ENCODE measurements at regions not wholly inside any gene's neighbourhood (a gene's known extent, or its start where the extent isn't known, plus 50 kb on each side); places are given as distances from the start of the nearest gene placed in this dataset.
"Not testable (repeated sequence)": the region's sequence is repeated elsewhere in the genome, so short reads cannot be mapped to it uniquely, and the experiment has no call there.

GRCh38 chr20:22951966-22952365, 83.1 kb upstream of the SSTR4 start:
- DNase-seq (ENCODE audit: low read depth in 2 of 2), result no peak

DNA sequence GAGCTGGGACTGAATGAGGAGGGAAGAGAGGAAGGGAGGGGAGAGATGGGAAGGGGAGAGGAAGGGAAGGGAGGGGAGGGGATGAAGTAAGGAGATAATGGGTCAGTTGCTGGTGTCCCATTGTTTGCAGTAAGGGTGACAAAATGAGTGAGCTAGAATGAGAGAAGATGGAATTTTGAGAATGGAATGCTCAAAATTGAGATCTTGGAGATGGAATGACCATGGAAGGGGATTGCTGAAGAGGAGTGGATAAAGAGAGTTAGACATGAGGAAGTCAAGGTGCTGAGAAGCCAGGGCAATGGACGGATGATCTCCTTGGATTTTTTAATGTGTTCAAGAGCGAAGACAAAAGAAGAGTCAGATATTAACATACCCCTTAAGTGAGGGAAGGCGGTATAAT, 80.5 kb upstream of the SSTR4 start:
- no peak for DNase-seq (ENCODE audit: low read depth in 2 of 2)

- DNase-seq (ENCODE audit: low read depth in 2 of 2), result no peak
These were observed 76.7 kb upstream of the SSTR4 start for GRCh38 chr20:22958390-22958789.

- no peak for DNase-seq (ENCODE audit: low read depth in 2 of 2)
These were observed 72.3 kb upstream of the SSTR4 start for GRCh38 chr20:22962567-22963439.

GRCh38 chr20:22963581-22963980, 71.5 kb upstream of the SSTR4 start:
- DNase-seq (ENCODE audit: low read depth in 2 of 2), result no peak

GRCh38 chr20:22966787-22967464, 68.2 kb upstream of the SSTR4 start:
- DNase-seq (ENCODE audit: low read depth in 2 of 2), result no peak

DNA sequence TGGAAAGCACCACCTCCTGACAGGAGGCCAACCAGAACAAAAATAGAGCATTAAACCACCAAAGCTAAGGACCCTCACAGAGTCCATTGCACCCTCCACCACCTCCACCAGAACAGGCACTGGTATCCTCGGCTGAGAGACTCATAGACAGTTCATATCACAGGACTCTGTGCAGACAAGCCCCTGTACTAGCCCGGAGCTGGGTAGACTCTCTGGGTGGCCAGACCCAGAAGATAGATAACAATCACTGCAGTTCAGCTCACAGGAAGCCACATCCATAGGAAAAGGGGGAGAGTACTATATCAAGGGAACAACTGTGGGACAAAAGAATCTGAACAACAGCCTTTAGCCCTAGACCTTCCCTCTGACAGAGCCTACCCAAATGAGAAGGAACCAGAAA, 67.4 kb upstream of the SSTR4 start:
- not testable (repeated sequence) for DNase-seq (ENCODE audit: low read depth in 2 of 2)

DNA sequence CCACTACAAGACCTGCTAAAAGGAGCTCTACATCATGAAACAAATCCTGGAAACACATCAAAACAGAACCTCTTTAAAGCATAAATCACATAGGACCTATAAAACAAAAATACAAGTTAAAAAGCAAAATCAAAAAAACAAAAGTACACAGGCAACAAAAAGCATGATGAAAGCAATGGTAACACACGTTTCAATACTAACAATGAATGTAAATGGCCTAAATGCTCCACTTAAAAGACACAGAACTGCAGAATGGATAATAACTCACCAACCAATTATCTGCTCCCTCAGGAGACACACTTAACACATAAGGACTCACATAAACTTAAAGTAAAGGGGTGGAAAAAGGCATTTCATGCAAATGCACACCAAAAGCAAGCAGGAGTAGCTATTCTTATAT, 66.1 kb upstream of the SSTR4 start:
- DNase-seq (ENCODE audit: low read depth in 2 of 2), result not testable (repeated sequence)

DNA sequence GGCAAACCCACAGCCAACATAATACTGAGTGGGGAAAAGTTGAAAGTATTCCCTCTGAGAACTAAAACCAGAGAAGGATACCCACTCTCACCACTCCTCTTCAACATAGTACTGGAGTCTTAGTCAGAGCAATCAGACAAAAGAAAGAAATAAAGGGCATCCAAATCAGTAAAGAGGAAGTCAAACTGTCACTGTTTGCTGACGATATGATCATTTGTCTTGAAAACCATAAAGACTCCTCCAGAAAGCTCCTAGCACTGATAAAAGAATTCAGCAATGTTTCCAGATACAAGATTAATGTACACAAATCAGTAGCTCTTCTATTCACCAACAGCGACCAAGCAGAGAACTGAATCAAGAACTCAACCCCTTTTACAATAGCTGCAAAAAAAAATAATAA, 64.0 kb upstream of the SSTR4 start:
- not testable (repeated sequence) for DNase-seq (ENCODE audit: low read depth in 2 of 2)

GRCh38 chr20:22974354-22974753, 60.8 kb upstream of the SSTR4 start:
- no peak for DNase-seq (ENCODE audit: low read depth in 2 of 2)

DNA sequence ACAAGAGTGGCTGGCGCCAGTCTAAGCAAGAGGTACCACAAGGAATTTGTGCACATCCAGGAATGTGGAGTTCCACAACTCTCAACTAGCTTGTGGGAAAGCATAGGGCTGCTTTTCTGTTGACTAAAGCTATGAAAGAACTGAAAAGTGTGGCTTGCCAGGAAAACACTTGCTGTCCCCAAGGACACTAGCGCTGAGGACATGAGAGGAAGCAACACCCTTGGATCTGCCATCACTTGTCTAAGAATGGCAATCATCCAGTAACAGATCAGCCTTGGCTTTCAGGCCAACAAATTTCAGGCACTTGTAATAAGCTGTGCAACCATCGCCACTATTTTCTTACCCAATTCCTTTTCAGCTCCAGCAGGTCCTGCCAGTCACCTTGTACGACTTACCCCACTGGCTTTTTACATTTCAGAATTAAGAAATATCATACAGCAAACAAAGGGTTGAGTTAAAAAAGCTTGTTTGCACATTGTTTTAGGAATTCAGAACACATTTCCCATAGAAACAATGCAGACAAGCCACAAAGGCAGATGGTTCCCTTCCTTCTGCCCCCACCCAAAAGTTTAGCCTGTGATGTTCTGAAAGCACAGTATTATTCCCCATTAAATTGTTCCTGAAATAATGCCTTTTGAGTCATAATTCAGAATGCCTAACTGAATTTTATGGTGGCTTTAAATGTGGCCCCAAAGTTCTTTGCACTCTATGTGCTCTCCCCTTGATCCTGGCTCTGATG, 57.9 kb upstream of the SSTR4 start:
- DNase-seq (ENCODE audit: low read depth in 2 of 2), result no peak

DNA sequence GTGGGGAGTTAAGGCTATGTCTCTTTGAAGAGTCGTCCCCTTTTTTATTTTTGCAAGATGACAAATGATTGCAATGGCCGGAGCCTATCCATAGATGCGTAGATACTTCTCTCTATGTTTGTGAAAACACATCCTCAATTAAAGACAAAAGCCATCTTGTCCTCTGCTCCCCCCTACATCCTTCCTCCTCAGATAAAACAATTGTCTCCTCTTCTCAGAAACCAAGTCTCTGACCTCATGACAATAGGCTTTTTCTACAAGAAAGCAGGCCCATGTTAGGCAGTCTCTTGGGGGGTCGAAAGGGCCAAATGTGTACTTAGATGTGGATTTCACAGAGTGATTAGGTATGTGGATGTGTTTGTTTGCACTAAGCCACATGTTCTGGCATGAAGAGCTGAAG, 51.1 kb upstream of the SSTR4 start:
- DNase-seq (ENCODE audit: low read depth in 2 of 2), result no peak

DNA sequence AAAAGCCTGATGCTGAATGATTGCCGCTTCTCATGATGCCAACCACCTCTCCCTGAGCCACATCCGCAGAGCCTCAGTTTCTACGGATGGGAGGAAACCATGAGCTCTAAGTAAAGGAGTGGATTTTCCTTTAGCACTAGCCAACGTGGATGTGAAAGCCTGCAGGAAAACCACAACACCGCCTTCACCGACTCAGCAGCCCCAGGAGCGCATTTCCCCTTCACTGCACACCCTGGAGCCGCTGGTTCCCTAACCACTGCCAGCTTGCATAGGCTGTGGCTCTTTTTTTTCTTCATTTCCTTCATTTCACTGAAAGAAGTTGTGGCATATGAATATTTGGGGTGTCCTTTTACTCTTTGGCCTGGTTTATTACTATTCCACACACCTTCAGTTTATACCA, 50.5 kb upstream of the SSTR4 start:
- no peak for DNase-seq (ENCODE audit: low read depth in 2 of 2)

DNA sequence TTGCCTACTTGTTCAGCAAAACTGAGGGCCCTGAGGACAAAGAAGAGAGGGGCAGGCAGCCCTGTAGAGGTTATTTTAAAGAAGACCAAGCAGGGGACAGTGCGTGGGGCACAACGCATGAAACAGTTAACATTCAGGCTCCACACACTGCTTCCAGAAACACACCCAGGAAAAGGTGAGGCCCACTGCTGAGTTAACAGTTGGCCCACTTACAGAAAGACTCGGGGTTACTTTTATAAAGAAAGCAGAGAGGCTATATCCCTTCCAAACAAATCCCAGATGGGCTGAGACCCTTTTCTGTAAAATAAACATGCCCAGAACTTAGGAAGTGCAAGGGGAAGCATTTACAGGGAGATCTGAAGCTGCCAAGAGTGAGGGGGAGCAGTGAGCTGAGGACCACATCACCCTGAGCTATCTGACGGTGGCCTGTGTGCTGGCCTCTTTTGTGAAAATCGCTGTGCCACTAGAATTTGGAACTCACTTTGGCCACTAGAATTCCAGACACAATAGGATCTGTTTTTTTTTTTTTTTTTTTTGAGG, 49.8 kb upstream of the SSTR4 start:
- no peak for DNase-seq (ENCODE audit: low read depth in 2 of 2)
